ENCODE measurements at regions not wholly inside any gene's neighbourhood (a gene's known extent, or its start where the extent isn't known, plus 50 kb on each side); places are given as distances from the start of the nearest gene placed in this dataset.

DNA sequence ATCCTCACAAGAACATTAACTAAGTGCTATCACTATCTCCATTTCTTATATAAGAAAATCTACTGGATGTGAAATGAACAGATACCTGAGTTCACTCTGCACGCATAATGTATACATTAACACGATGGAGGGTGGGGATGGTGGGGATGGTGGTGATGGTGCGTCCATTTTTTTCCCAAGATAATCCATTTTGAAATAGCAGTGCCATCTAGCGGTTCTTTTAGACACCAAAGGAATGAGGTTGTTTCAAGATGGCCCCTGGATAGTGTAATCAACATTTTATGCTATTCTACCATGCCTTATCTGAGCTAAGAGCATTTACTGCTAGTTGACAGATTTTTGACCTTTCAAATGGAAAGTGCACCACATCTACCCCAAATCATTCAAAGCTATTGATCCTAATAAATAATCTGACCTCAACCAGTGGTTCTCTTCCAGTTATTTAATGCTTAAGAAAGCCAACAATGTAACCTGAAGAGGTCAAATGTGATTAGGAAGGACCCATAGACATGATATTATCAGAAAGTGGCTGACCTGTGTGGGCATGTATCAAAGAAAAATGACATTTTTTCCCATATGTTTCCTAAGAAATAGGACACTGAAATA, 714.7 kb upstream of the TENM4 start:
- Histone ChIP-seq H3K9me3 (no peaks in the 10 kb centered on the region), H3K4me1 (no peaks in the 10 kb centered on the region), H3K4me3 (no peak overlapping the region), H3K27ac (no peak overlapping the region), H3K4me2 (no peak overlapping the region)
- TF ChIP-seq SMC3 (IDR thresholded peaks at IDR 0.05) (peak; percentile 33; the same call in 2 of the 3 replicates), ESRRA (IDR thresholded peaks at IDR 0.05; ENCODE audit: borderline replicate concordance, low read length) (no peak), ZFP36 (IDR thresholded peaks at IDR 0.05; ENCODE audit: borderline replicate concordance, partially characterized antibody) (no peak), NFE2L2 (conservative IDR thresholded peaks at IDR 0.05; ENCODE audit: low read length) (no peak), RAD21 (conservative IDR thresholded peaks at IDR 0.05 in 1 of 2, IDR thresholded peaks at IDR 0.05 in 1 of 2) (peak; percentile 45 to 58), TP53 (CRISPR knock-in tag; IDR thresholded peaks at IDR 0.05) (no peak)
- TF ChIP-seq, protein P1, sequence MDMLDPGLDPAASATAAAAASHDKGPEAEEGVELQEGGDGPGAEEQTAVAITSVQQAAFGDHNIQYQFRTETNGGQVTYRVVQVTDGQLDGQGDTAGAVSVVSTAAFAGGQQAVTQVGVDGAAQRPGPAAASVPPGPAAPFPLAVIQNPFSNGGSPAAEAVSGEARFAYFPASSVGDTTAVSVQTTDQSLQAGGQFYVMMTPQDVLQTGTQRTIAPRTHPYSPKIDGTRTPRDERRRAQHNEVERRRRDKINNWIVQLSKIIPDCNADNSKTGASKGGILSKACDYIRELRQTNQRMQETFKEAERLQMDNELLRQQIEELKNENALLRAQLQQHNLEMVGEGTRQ (IDR thresholded peaks at IDR 0.05): no peak
- TF ChIP-seq, protein P2, sequence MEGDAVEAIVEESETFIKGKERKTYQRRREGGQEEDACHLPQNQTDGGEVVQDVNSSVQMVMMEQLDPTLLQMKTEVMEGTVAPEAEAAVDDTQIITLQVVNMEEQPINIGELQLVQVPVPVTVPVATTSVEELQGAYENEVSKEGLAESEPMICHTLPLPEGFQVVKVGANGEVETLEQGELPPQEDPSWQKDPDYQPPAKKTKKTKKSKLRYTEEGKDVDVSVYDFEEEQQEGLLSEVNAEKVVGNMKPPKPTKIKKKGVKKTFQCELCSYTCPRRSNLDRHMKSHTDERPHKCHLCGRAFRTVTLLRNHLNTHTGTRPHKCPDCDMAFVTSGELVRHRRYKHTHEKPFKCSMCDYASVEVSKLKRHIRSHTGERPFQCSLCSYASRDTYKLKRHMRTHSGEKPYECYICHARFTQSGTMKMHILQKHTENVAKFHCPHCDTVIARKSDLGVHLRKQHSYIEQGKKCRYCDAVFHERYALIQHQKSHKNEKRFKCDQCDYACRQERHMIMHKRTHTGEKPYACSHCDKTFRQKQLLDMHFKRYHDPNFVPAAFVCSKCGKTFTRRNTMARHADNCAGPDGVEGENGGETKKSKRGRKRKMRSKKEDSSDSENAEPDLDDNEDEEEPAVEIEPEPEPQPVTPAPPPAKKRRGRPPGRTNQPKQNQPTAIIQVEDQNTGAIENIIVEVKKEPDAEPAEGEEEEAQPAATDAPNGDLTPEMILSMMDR (IDR thresholded peaks at IDR 0.05): peak; percentile 36
- TF ChIP-seq, protein P3, sequence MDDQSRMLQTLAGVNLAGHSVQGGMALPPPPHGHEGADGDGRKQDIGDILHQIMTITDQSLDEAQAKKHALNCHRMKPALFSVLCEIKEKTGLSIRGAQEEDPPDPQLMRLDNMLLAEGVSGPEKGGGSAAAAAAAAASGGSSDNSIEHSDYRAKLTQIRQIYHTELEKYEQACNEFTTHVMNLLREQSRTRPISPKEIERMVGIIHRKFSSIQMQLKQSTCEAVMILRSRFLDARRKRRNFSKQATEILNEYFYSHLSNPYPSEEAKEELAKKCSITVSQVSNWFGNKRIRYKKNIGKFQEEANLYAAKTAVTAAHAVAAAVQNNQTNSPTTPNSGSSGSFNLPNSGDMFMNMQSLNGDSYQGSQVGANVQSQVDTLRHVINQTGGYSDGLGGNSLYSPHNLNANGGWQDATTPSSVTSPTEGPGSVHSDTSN (IDR thresholded peaks at IDR 0.05): no peak
- ChIA-PET CTCF (interaction anchor here (1.0 to 2.3 kb wide), 3 partner anchors 9 to 1510 kb away, joined by 3 to 10 read pairs (median 6); no protein-coding TSS in a partner anchor), POLR2A (no interaction called here)
- WGBS (ENCODE audit: missing lambda C conversion rate): under 1% methylated on average over 4 of the region's 4 CpGs
- FAIRE-seq (no peak), DNase-seq (ENCODE audit: low read depth in 1 of 2, low spot score in 1 of 2) (peak; percentile 1 to 22), ATAC-seq (peak; percentile 73 to 76; a peak in 4 of 6 replicates)

DNA sequence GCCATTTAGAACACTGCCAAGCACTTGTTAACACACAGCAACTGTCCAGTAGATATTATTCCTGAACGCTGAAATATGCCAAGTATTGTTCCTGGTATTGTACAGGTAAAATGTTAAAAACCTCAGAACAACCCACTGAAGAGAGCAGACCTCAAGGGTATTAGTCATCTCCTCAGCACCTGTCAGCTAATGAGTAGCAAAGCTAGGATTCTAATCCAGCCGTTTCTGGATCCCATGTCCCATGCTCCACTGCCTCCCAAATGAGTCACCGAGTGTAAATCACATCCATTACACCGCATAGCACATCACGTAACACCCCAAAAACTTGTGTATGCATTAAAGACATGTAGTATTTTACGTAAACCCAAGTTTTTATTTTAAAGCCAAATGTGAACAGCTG, 705.4 kb upstream of the TENM4 start:
- H3K9me3 ChIP-seq: no peaks in the 10 kb centered on the region
- ChIA-PET POLR2A (no interaction called here), CTCF (interaction anchor here (1.0 to 1.9 kb wide), 2 partner anchors 10 to 178 kb away, joined by 3 to 6 read pairs; no protein-coding TSS in a partner anchor)
- ATAC-seq: no peak
- no peak overlapping the region for H3K27ac ChIP-seq
- 4% methylated on average over 6 of the region's 6 CpGs for WGBS (ENCODE audit: missing lambda C conversion rate)
- no peaks in the 10 kb centered on the region for H3K4me1 ChIP-seq
- FAIRE-seq: no peak
- no peak overlapping the region for H3K4me2 ChIP-seq
- no peak for DNase-seq (ENCODE audit: low read depth in 1 of 2, low spot score in 1 of 2)
- TF ChIP-seq ZFP36 (IDR thresholded peaks at IDR 0.05; ENCODE audit: borderline replicate concordance, partially characterized antibody) (no peak), POLR2AphosphoS2 (conservative IDR thresholded peaks at IDR 0.05; ENCODE audit: low read length) (no peak), RAD21 (conservative IDR thresholded peaks at IDR 0.05 in 1 of 2, IDR thresholded peaks at IDR 0.05 in 1 of 2) (no peak), RARB (CRISPR knock-in tag; IDR thresholded peaks at IDR 0.05) (no peak), EP300 (IDR thresholded peaks at IDR 0.05) (no peak), SMC3 (IDR thresholded peaks at IDR 0.05) (no peak), TFCP2L1 (CRISPR knock-in tag; IDR thresholded peaks at IDR 0.05) (no peak), ESRRA (IDR thresholded peaks at IDR 0.05; ENCODE audit: borderline replicate concordance, low read length) (no peak), KDM1A (IDR thresholded peaks at IDR 0.05; ENCODE audit: low read depth) (no peak)
- TF ChIP-seq, protein P4, sequence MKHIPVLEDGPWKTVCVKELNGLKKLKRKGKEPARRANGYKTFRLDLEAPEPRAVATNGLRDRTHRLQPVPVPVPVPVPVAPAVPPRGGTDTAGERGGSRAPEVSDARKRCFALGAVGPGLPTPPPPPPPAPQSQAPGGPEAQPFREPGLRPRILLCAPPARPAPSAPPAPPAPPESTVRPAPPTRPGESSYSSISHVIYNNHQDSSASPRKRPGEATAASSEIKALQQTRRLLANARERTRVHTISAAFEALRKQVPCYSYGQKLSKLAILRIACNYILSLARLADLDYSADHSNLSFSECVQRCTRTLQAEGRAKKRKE (CRISPR knock-in tag; IDR thresholded peaks at IDR 0.05; ENCODE audit: low read depth): no peak
- TF ChIP-seq, protein P5, sequence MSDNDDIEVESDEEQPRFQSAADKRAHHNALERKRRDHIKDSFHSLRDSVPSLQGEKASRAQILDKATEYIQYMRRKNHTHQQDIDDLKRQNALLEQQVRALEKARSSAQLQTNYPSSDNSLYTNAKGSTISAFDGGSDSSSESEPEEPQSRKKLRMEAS (IDR thresholded peaks at IDR 0.05): no peak
- H3K4me3 ChIP-seq: no peak overlapping the region
